ENCODE measurements at regions not wholly inside any gene's neighbourhood (a gene's known extent, or its start where the extent isn't known, plus 50 kb on each side); places are given as distances from the start of the nearest gene placed in this dataset.

- TF ChIP-seq CTCF (IDR thresholded peaks at IDR 0.05): no peak
- TF ChIP-seq POLR2A (IDR thresholded peaks at IDR 0.05): no peak
Observed at GRCh38 chr13:44096901-44097300, 217.2 kb downstream of the LACC1 start.

All from uterus (tissue), 2 donors.